GM12875 (cell line): ENCODE measurements at regions not wholly inside any gene's neighbourhood (a gene's known extent, or its start where the extent isn't known, plus 50 kb on each side); places are given as distances from the start of the nearest gene placed in this dataset.

Source experiments
- H3K4me3 ChIP-seq: one replicate; pipeline ENCODE4 v1.5.1; 2011; ENCODE audit warnings: low read depth, low read length, control low read depth
- CTCF ChIP-seq: IDR thresholded peaks from 2 replicates; pipeline ENCODE4 v1.5.1; 2011; ENCODE audit warnings: low read depth, mild to moderate bottlenecking, control low read depth, inconsistent platforms, low read length, moderate library complexity, borderline replicate concordance; ENCODE audit not compliant: insufficient read depth

- no peak for TF ChIP-seq CTCF
Observed at GRCh38 chr20:48392407-48393310, 435.1 kb downstream of the PREX1 start.

GRCh38 chr20:48390981-48391380, 436.8 kb downstream of the PREX1 start:
- no peak overlapping the region for H3K4me3 ChIP-seq
- no peak for TF ChIP-seq CTCF

More at GRCh38 chr20:48392407-48393310, 435.1 kb downstream of the PREX1 start:
- no peak overlapping the region for H3K4me3 ChIP-seq

GRCh38 chr20:48387675-48388074, 440.1 kb downstream of the PREX1 start:
- no peak for TF ChIP-seq CTCF
- H3K4me3 ChIP-seq = no peak overlapping the region

- H3K4me3 ChIP-seq = no peak overlapping the region
- no peak for TF ChIP-seq CTCF
Observed at GRCh38 chr20:48385527-48385926, 442.3 kb downstream of the PREX1 start.

GRCh38 chr20:48385114-48385513, 442.7 kb downstream of the PREX1 start:
- TF ChIP-seq CTCF = no peak
- H3K4me3 ChIP-seq = no peak overlapping the region

- TF ChIP-seq CTCF = no peak
- H3K4me3 ChIP-seq = no peak overlapping the region
Observed at GRCh38 chr20:48384147-48384818, 443.5 kb downstream of the PREX1 start.

- no peak for TF ChIP-seq CTCF
- no peak overlapping the region for H3K4me3 ChIP-seq
Observed at GRCh38 chr20:48383252-48383651, 444.5 kb downstream of the PREX1 start.
